OCI-M1 (cell line): ENCODE measurements at regions not wholly inside any gene's neighbourhood (a gene's known extent, or its start where the extent isn't known, plus 50 kb on each side); places are given as distances from the start of the nearest gene placed in this dataset.
A peak's percentile ranks its signal among the peaks of the same experiment; 100 is the strongest.

Experiments used
- DNase-seq: peaks from one replicate; lab custom pipeline; 2025; lab: John Stamatoyannopoulos, UW

DNA sequence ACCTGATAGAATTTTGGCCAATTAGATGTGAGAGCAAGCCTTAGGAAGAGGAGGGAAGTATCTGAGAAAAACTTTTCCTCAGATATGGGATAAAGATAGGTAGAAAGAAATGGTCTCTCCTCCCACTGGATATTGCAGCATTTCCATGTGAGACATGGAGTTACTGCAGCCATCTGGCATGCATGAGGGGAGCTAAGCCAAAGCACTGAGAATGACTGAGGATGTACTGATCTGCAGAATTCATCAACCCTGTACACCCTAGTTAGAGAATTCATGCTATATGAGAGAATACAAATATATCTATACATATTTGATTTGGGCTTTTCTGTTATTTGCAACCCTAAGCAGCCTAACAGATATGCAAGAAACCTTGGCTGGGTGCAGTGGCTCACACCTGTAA is 52.5 kb upstream of the RPL34 start:
- DNase-seq, result no peak

DNA sequence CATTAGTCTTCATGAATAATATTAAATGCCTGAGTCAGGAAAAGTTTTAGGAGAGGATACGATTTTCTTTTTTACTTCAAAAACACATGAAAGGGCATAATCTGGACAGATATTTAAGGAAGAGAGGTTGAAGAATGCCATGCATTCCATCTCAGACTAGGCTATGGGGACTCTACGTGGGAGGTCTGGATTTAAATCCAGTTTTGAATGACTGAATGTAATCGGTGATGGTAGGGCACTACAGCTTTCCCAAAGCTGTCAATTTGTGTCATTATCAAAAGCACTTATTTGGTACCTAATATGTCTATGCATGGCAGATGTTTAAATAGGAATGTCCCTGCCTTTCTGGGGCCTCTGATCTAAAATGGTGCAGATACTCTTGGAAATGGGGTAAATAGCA is 59.3 kb upstream of the RPL34 start:
- DNase-seq, result no peak

DNA sequence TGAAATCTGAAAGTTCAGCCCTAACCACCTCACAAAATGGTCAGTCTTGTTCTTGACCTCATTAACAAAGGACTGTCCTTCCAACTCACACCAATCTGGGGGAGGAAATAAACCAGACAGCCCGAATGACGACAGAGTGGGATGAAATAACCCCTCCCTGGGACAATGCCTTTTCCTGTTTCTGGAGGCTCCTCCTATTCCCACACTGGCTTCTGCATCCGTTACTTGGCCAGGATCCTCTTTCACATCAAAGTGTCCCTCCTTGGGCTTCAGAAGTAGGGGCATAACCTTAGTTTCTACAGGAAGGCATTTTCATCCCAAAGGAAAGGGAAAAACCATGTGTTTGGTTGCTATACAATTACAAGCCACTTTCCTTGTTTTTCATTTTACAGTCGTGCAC is 59.8 kb upstream of the RPL34 start:
- no peak for DNase-seq

DNA sequence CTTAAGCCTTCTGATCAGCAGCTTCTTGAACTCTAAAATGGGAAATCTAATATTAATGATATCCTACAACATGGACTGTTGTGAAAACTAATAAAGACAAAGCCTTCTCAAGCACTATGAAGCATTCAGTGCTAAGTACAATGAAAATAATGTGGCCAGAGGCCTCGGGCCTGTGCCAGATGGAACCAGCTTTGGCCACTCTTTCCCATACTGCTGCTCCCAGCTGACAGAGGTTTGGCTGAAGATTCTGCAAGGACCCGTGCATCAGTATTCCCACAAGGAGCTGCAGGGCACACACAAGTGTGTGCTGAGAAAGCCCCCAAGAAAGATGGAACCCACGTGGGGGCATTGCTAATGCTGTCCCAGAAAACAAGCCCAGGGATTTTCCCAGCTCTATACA is 60.5 kb upstream of the RPL34 start:
- DNase-seq, result no peak

DNA sequence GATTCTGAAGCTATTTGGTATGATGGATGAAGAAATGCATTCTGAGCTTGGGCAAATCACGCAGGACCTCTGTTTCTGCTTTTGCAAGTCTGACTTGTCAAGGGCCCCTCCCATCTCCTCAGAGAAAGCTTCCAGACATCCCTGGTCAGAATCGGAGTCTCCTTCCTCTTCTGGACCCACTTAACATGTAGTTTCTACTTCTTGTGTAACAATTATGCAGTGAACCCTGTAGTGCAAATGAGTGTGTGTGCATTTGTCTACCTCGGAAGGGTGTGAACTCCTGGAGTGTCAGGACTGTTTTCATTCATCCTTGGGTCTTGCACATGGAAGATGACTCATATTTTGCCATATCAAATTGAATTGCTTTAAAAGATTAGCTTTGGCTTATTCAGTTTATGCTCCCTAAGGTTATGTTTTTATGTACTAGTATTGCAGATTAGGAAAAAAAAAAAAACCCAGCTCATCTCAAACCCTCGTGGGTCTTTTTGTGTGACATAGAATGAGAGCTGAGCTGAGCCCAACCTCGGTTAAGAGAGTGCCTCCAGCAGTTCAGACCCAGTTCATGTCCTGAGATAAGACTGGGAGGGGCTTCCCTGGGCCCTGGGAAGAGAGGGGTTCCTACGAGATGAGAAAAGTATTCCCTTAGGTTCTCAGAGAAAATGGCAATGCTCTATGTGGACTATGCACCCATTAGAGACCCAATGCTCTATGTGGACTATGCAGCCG is 61.1 kb upstream of the RPL34 start:
- DNase-seq, result no peak

DNA sequence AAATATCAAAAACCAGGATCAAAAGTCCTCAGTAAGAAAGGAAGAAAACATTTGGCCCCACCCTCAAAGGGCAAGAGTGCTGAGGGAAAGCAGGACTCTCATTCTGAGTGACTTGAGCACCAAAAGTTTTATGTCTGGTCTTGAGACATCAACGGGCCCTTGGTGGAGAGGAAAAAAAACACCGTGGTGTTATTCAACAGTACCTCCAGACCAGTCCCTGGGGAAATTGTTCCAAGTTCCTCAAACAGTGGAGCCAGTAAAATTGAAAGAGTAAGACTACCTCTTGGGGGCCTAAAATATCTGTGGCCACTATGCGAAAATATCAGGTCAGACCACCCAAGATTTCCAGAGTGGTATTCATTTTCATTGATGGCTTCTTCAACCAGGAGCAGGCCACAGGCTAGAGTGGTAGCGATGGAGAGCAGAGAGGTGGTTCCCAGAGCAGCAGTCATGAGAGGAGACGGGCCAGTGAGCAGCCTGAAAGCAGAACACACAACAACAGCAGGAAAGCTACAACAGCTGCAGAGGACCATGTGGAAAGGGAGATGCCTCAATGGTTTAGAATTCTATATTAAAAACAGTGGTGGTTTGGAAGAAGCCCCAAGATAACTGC is 63.7 kb upstream of the RPL34 start:
- DNase-seq, result no peak

DNA sequence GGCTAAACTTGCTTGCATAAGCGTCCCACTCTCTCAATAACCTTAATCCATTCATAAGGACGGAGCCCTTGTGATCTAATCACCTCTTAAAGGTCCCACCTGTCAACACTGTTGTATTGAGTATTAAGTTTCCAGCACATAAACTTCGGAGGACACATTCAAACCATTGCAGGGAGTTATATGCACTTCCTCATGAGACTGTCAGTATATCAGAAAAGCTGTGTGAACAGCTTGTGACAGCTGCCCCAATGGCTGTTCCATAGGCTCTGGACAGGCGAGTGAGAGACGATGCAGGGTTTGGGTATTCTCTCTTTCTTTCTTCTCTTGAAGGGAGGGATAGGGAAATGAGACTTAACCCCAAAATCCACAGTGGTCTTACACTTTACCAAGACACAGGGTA is 64.2 kb upstream of the RPL34 start:
- DNase-seq, result no peak

DNA sequence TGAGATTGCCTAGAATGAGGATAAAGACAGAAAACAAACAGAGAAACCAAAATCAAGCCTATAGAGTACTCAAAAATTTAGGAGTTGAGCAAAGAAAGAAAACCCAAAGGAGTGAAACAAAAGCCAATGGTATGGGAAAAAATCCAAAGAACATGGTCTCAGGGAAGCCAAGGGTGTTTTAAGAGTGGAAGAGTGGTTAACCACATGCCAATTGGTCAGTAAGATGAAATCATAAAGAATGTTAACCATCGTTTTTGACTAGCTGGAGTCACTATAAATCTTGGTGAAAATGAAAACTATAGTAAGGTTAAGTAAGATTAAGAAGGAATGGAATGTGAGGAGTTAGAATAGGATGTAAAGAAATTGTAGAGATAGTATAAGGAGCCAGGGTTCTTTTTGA is 64.7 kb upstream of the RPL34 start:
- peak; percentile 3 for DNase-seq

DNA sequence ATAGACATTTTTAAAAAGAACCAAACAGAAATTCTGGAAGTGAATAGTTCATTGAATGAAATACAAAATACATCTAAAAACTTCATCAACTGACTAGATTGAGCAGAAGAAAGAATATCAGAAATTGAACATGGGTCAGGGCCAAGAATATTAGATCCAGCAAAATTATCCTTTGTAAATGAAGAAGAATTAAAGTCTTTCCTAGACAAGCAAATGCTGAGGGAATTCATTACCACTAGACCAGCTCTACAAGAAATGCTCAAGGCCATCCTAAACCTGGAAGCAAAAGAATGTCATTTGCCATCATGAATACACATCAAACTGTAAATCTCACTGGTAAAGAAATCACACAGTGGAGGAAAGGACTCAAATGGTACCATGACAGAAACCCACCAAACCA is 72.7 kb upstream of the RPL34 start:
- DNase-seq, result peak; percentile 16

DNA sequence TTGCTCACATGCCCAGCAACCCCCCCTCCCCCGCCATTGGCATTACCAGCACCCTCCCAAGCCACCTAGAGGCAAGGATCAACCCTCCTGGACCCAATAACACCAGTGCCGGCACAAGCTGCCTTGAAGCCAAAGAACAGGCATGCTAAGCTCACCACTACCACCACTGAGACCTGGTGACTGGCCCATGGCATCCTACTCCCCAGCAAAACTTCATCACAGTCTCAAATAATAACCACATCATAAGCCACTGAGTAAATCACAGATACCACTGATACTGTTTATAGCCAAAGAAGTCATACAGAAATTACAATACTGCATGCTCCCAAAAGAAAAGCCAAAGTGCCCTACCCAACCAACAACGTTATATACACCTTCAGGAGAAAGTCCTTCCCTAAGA is 73.6 kb upstream of the RPL34 start:
- DNase-seq, result no peak

DNA sequence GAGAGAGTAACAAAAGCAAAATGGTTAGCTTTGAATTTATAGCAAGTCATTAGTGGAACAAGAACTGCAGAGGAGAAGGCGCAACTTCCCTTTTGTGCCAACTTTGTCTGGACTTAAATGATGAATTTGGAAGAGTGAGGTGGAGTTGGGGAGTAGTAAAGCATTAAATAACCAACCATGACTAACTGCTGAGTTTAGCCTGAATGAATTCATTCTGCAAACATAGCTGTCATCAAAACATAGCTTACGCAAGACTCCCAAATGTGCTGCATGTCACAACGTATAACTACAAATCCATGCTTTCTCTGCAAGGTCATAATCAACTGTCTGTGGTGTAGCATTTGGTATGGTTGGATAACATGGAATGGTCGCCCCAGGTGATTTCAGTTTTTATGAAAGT is 75.9 kb upstream of the RPL34 start:
- DNase-seq, result no peak

DNA sequence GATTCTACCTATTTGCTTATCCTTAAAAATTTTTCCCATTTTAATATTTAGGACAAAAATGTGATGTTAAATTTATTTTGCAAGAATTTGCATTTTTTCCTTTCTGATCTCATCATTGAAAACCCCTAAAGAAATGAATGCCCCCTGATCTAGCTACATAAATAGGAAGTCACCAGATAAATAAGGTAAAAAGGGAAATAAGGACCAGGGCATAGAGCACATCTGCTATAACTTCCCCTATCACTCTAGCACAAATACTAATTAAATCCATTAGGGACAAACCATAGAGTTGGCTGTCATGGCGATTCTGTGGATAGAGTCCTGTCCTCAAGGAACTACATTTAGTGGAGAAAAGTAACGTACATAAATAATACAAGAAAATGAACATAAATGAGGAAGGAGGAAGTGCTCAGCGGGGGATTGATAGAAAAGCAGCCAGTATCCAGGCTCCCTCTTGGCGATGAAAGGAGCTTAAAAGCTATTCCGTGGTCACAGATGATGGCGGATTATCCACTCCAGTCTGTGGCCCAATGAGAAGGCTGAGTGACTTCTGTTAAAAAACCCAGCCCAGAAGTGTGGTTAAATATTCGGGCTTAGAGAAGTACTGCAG is 76.9 kb upstream of the RPL34 start:
- DNase-seq, result no peak

DNA sequence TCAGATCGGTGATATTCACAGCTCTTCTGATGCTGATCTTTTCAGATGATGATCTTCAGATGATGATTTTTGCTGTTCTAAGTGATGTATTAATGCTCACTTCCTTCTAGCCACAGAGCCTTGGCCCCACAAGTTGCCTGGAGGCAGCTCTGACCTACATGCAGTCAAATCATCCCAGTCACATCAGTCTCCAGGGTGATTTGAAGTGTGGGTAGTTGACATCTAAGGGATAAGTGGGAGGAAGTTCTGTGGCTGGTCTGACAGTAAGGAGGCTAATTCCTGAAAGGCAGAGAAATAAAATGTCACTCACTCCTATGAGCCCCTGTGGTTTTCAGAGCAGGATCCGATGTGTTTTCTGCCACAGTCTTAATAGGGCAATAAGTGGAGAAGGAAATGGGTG is 79.8 kb upstream of the RPL34 start:
- peak; percentile 32 for DNase-seq

DNA sequence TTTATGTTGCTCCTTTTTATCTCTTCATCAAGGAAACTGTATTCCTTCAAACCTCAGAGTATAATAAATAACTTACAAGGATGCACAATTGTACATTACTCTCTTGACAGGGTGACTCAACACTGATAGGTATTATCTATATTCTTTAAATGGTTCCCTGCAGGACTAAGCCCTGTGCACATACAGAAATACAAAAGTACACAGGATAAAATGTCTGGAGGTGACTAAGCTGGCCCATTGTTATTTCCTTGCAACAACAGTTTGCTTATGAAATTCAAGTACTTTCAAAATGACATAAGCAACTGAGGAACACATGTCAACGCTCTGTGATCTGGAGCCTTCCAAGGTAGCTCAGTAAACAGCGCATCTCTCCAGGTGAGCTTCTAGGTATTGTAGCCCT is 83.8 kb upstream of the RPL34 start:
- DNase-seq, result no peak

DNA sequence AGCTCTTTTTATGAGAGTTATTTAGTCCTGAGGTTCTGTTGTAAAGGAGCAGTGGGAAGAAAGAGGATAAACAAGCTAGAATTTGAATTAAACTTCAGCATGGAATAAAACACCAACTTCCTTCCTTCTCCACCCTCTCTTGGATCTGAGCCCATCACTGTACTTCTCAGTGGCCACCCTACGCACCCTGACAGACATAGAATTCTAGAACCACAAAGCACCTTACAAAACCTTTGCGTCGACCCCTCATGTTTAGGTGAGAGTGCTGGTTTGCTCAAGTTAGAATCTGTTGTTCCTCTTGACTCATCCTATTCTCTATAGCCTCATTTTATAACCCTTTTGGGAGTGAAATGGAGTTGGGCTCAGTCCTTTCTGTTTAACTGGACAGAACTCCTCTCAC is 84.6 kb upstream of the RPL34 start:
- DNase-seq, result no peak

DNA sequence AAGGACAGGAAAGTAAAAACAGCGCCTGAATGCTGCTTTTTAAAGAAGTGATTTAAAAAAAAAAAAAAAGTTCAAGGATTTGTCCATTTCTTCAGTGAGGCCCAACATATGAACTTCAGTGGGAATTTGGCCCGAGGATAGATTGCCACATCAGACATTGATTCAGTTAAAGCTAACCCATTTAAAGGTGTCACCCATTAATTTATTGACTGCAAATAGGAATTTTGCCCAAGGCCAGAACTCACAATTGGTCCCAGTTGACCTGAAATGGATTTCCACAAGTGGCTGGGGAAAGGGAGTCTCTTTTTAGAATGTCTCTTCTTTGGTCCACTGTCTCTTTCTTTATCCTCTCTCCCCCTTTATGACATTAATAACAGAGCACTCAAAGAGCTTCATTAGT is 86.5 kb upstream of the RPL34 start:
- no peak for DNase-seq

DNA sequence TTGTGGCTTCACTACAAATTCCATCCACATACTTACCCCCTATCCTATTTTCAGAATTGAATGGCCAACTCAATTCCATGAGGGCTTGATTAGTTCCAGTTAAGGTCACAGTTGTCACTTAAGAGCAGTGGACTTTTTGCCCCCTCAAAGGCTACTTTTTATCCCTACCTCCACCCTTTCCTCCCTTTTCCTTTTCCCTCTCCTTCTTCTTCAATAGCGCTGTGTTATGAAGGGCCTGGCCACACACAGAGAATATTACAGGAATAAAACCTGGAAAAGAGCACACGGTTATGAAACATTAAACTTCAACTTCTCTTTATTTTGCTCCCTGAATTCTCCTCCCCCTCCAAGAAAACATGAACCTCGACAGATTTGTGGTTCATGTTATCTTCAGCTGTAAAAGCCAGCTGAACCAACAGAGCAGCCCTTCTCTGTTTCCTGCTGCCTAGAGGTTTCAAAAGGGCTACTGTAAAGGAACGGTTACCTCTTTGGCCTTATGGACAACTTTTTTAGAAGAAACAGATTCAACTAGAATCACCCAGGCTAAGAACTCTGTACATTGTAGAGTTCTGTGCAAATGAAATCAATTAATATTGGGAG is 87.0 kb upstream of the RPL34 start:
- DNase-seq, result peak; percentile 59

DNA sequence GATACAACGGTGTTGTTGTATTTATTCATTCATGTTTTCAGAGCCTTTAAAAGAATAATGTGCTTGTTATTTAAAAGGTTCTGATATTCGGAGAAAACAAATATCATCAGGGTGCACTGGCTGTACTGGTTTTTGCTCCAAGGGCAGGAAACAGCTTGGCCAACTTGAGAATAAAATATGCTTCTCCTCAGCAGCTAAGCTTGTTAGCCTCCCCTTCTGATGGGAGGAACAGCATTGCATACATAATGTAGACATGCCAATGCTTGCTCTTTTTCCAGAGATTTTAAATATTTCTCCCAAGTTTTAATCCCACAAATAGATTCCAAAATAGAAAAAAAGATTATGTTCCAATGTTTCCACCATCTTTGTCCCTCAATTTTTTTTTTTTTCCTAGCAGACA is 87.6 kb upstream of the RPL34 start:
- no peak for DNase-seq

DNA sequence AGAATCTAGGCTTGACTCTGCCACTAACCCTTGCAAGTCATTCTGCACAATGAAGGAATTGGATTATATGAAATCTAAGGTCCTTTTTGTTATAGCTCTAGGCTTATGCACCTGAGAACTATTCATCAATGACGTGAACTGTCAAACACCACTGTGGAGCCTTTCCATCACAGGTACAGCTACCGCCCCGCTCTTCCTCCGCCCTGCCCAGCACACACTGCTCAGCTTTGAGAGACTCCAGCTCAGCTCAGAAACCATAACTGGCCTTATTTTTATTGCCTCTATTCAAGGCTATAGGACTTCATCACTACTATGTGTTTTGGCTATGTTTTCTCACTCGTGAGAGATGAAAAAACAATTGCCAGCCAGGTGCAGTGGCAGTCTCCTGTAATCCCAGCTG is 88.2 kb upstream of the RPL34 start:
- DNase-seq, result no peak

DNA sequence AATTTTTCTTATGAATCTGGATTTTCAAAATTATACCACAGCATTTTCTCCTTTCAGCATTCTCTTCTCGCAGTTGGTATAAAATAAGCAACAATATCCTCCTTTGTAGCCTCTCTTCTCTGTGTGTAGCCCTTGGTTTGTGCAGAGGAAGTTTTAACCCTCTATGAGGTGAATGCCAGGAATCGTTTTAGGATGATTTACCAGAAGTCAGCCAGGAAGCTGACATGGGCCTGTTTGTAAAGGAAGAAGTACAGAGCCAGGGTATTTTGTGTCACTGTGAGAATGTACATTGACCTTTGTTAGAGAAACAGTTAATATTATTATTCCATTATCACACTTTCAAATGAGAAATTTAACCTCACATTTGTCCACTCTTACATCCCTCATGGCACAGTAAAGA is 88.9 kb upstream of the RPL34 start:
- DNase-seq, result no peak

DNA sequence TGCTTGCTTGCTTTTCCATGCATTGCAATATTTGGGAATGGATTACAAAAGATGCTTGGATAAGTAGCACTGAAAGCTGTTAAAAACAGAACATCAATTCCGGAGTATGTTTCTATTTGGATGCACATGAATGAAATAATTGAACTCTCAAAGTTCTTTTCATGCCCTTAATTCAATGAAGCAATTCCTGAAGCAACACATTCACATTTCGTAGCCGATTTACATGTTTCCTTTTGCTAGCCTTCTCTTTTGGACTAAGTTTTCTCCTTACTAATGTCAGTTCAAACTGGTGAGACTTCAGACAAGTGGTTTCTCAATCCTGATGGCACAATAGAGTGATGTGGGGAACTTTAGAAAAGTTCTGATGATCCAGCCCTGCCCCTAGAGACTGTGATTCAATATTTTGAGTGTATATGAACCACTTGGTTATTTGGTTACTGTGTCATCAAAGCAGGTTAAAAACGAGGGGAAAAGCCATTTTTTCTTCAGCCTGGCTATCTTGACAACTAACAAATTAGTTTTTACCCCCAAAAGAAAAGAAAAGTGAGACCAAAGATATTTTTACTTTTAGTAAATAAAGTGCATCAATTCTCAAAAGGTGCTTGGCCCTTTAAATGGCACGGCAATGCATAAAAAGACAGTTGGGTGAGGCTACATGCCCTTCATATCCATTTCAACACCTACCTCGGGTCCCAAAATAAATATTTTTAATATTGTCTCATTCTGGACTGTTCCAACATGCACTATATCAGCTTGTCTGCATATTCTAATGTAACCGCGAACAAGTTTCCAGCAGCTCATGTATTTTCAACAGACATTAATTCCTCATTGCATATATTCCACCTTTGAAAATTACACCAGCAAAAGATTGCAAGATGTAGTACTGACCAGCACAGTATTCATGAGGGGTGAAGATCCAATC is 90.1 kb upstream of the RPL34 start:
- DNase-seq, result no peak

DNA sequence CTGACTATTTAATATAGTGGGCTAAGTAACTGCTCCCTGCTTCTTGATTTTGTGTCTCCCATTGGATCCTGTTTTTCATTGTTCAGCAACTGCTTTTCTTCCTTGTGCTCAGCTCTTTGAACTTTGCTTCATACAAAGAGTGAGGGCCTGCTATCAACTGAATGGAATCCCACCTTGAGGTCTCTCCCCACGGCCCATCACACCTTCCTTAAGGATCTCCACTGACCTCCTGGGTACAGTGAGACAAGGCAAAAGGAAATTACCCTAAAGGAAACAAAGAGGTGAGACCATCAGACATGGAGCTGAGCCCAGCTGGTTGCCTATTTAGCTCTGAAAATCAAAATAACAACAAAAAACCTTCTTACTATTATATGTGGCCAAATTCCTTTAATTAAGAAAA is 91.3 kb upstream of the RPL34 start:
- no peak for DNase-seq
